ENCODE measurements at regions not wholly inside any gene's neighbourhood (a gene's known extent, or its start where the extent isn't known, plus 50 kb on each side); places are given as distances from the start of the nearest gene placed in this dataset.

GRCh38 chr18:11307716-11308115 lies 158.3 kb upstream of the PIEZO2 start:
- ATAC-seq: no peak
- ChIA-PET CTCF (ENCODE audit: low intra/inter-chr PET ratio) (no interaction called here), POLR2A (interaction anchor here (0.7 to 1.2 kb wide), 2 partner anchors 12 to 1339 kb away, joined by 3 to 4 read pairs; no protein-coding TSS in a partner anchor)
- H3K9me1 ChIP-seq (ENCODE audit: control insufficient read depth, insufficient read depth, low read length): no peaks in the 10 kb centered on the region
- no peaks in the 10 kb centered on the region for H3K4me1 ChIP-seq (replicated peaks in 1 of 2; ENCODE audit: control insufficient read depth in 2 of 2, insufficient read depth in 2 of 2, low read length in 2 of 2)
- H4K20me1 ChIP-seq (replicated peaks; ENCODE audit: control insufficient read depth, insufficient read depth, low read length): no peaks in the 10 kb centered on the region
- no peak for FAIRE-seq
- DNase-seq (ENCODE audit: extremely low read depth in 1 of 4, low spot score in 3 of 4): no peak
- no peaks in the 10 kb centered on the region for H3K79me2 ChIP-seq (ENCODE audit: control insufficient read depth, insufficient read depth, low read length)
- 0% methylated on average over 2 of the region's 2 CpGs for WGBS (ENCODE audit: insufficient coverage, low coverage, missing lambda C conversion rate)
- in situ Hi-C loops (cut with MboI): no loop called here
- no peak overlapping the region for H3K9ac ChIP-seq (ENCODE audit: insufficient read depth in 1 of 2, low read depth in 2 of 2, low read length in 2 of 2)
- no peak overlapping the region for H3K27ac ChIP-seq (ENCODE audit: extremely low read depth, low read depth, low read length)
- no peaks in the 10 kb centered on the region for H3K27me3 ChIP-seq (ENCODE audit: control insufficient read depth in 2 of 2, insufficient read depth in 2 of 2, low read length in 2 of 2)
- H3K4me2 ChIP-seq (ENCODE audit: insufficient read depth, low read length): no peak overlapping the region
- H3K4me3 ChIP-seq: no peak overlapping the region
- H3K36me3 ChIP-seq (ENCODE audit: control insufficient read depth, insufficient read depth, low read length): no peaks in the 10 kb centered on the region
- no peak overlapping the region for H2AFZ ChIP-seq (ENCODE audit: low read depth, low read length)
- no peaks in the 10 kb centered on the region for H3K9me3 ChIP-seq (replicated peaks; ENCODE audit: control insufficient read depth, insufficient read depth, low read depth, low read length)
- no TSS peak for BruUV-seq (replicated peaks)
- intact Hi-C loops (cut with micrococcal nuclease): no loop called here
- TF ChIP-seq EP300 (IDR thresholded peaks at IDR 0.05; ENCODE audit: low read length) (no peak), CTCFL (IDR thresholded peaks at IDR 0.05; ENCODE audit: borderline replicate concordance, insufficient read depth, low read depth, low read length, poor library complexity, severe bottlenecking) (no peak)

GRCh38 chr18:11305507-11305906 lies 156.1 kb upstream of the PIEZO2 start:
- intact Hi-C loops (cut with micrococcal nuclease): no loop called here
- TF ChIP-seq PKNOX1 (IDR thresholded peaks at IDR 0.05) (no peak), TSHZ1 (CRISPR knock-in tag; IDR thresholded peaks at IDR 0.05) (no peak), ZFP36 (IDR thresholded peaks at IDR 0.05; ENCODE audit: low read depth, low read length, partially characterized antibody) (no peak), SIX5 (IDR thresholded peaks at IDR 0.05; ENCODE audit: borderline replicate concordance in 1 of 2, insufficient read depth in 1 of 2, low read depth in 1 of 2, low read length in 2 of 2) (no peak), MIER1 (IDR thresholded peaks at IDR 0.05; ENCODE audit: low read depth) (no peak)

More at GRCh38 chr18:11305507-11305906, 156.1 kb upstream of the PIEZO2 start:
- Histone ChIP-seq H2AFZ (ENCODE audit: low read depth, low read length) (no peak overlapping the region), H3K36me3 (ENCODE audit: control insufficient read depth, insufficient read depth, low read length) (no peaks in the 10 kb centered on the region), H3K27me3 (ENCODE audit: control insufficient read depth in 2 of 2, insufficient read depth in 2 of 2, low read length in 2 of 2) (no peaks in the 10 kb centered on the region), H3K9me3 (replicated peaks; ENCODE audit: control insufficient read depth, insufficient read depth, low read depth, low read length) (no peaks in the 10 kb centered on the region), H3K4me1 (replicated peaks in 1 of 2; ENCODE audit: control insufficient read depth in 2 of 2, insufficient read depth in 2 of 2, low read length in 2 of 2) (no peaks in the 10 kb centered on the region), H3K9ac (ENCODE audit: insufficient read depth in 1 of 2, low read depth in 2 of 2, low read length in 2 of 2) (no peak overlapping the region), H3K27ac (ENCODE audit: extremely low read depth, low read depth, low read length) (no peak overlapping the region), H3K4me2 (ENCODE audit: insufficient read depth, low read length) (no peak overlapping the region), H4K20me1 (replicated peaks; ENCODE audit: control insufficient read depth, insufficient read depth, low read length) (no peaks in the 10 kb centered on the region), H3K79me2 (ENCODE audit: control insufficient read depth, insufficient read depth, low read length) (no peaks in the 10 kb centered on the region), H3K4me3 (no peak overlapping the region), H3K9me1 (ENCODE audit: control insufficient read depth, insufficient read depth, low read length) (no peaks in the 10 kb centered on the region)
- WGBS (ENCODE audit: insufficient coverage, low coverage, missing lambda C conversion rate): 0% methylated on average over 2 of the region's 2 CpGs
- POLR2A ChIA-PET: interaction anchor here (0.6 kb wide), 1 partner anchor 567 kb away, joined by 3 read pairs; no protein-coding TSS in a partner anchor
- CTCF ChIA-PET (ENCODE audit: low intra/inter-chr PET ratio): no interaction called here
- BruUV-seq (replicated peaks): no TSS peak
- ATAC-seq: no peak
- no peak for DNase-seq (ENCODE audit: extremely low read depth in 1 of 4, low spot score in 3 of 4)
- in situ Hi-C loops (cut with MboI): no loop called here
- FAIRE-seq: no peak

Measured in K562 (cell line).